ENCODE measurements at regions not wholly inside any gene's neighbourhood (a gene's known extent, or its start where the extent isn't known, plus 50 kb on each side); places are given as distances from the start of the nearest gene placed in this dataset.

- TF ChIP-seq ZNF398 (tag by site-specific recombination; IDR thresholded peaks at IDR 0.05) (no peak), ZXDB (tag by site-specific recombination; IDR thresholded peaks at IDR 0.05) (no peak)
Observed at GRCh38 chr2:33665039-33665438, 65.9 kb upstream of the FAM98A start.

Measured in HEK293 (cell line).